ENCODE measurements at regions not wholly inside any gene's neighbourhood (a gene's known extent, or its start where the extent isn't known, plus 50 kb on each side); places are given as distances from the start of the nearest gene placed in this dataset.
"Not testable (repeated sequence)": the region's sequence is repeated elsewhere in the genome, so short reads cannot be mapped to it uniquely, and the experiment has no call there.

DNA sequence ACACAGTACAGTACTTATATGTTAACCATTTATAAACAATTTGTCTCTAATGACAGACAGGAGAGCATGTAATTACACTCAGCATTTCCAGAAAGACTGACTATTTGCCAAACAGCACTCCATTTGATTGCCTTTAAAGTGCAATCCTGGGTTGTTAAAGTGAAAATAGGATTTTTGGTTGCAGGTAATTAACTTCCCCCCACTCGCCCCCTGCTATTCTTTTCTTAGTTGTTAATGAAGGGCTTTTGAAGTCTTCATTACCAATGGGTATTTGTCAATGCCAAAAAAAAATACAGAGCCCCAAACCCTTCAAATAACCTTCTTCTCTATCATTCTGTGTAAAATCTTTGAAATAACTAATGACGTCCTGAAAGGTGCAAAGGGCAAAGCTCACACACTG lies 825.6 kb downstream of the STPG2 start:
- DNase-seq: no peak

DNA sequence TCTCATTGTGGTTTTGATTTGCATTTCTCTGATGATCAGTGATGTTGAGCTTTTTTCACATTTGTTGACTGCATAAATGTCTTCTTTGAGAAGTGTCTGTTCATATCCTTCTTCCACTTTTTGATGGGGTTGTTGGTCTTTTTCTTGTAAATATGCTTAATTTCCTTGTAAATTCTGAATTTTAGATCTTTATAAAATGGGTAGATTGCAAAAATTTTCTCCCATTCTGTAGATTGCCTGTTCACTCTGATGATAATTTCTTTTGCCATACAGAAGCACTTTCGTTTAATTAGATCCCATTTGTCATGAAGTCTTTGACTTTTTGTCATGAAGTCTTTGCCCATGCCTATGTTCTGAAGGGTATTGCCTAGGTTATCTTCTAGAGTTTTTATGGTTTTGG lies 817.5 kb downstream of the STPG2 start:
- not testable (repeated sequence) for DNase-seq

DNA sequence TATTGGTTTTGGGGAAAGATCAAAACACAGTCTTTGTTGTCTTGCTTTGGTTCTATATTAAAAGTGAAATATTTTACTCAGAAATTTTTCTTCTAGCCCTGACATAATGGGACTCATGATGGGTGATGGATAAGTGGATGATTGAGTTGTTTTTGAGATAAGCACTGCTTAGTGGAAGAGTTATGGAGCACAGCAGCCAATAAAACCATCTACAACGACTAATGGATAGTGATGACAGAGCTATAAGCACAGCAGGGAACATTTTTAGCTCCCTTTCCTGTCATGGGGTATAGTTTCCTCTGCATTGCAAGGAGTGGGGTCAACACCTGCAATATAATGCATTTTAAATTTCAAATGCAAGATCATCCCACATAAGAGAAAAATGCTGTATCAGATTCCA lies 812.4 kb downstream of the STPG2 start:
- DNase-seq: no peak

DNA sequence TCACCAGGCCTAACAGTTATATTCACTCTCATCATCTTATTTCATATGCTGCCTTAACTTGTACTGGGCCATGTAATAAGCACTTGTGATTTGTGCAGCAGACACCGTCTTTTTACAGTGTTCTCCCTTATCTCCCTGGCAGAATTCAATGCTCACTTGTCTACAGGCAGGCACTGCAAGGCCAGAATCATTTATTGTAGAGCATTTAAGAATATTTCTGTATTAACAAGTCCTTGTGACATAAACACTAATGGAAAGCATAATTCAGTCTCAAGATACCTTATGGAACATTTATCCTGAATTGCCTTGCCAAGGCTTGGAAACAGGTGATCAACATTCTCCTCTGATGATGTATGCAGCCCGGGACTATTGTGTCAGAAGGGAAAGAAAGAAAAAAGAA lies 808.9 kb downstream of the STPG2 start:
- no peak for DNase-seq

DNA sequence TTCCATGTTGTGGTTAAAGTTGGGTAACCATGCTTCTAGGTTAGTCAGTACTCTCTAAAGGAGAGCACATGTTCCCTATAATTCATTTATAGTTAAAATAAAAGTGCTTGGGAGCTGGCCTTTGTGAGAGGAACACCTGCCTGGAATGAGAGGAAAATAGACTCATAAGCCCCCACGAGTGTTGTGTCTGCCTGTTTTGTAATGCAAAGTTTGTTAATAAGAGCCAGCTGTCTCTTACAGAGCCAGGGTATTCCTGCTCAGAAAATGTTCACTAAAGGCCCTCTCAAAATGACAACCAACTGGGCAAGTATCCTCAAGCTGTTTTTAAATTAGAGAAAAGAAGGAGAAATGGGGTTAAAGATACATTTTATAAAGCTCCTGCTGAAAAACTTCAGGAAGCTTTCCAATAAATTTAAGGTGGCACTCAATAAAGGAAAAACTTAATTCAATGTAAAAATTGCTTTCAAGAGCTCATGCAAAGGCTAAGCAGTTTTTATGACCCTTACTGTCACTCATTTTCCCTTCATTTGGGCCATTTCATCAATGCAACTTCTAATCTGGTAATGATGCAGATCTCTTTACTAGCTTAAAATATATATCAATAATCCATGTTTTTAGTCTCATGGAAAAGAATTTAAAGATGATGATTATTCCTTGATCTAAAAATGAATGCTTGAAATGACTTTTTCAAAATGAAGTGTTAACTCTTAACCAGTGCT lies 793.6 kb downstream of the STPG2 start:
- no peak for DNase-seq

DNA sequence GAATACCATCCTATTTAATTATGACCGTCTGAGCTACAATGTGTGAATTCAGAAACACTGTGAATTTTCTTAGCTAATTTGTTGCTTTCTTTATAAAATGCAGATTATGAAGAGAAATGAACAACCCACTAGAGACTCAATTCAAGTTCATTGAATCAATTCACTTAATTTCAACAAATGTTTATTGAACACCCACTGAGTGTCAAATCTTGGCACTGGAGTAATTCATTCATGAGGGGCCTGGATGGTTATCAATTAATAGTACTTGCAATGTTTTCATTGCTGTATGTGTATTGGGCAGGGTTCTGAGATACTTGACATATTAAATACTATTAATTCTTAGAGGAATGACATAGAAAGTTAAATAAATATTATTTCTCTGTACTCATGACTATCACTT lies 789.4 kb downstream of the STPG2 start:
- no peak for DNase-seq

DNA sequence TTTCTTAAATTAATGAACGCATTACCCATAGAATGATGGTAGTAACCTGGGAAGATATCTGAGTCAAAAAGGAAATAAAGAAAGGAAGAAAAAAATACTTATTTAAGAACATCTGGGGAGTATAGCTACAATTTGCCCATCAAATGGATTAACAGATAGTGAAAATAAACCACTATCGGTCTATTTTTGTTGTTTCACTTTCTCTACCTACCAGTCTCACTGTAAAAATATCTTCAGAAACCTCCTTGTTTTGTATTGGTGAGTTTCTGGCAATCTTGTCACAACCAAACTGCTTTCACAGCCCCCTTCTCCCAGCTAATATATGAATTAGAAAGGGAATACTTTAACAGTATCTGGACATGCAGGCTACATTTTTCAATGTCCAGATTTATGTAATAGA lies 783.5 kb downstream of the STPG2 start:
- no peak for DNase-seq

DNA sequence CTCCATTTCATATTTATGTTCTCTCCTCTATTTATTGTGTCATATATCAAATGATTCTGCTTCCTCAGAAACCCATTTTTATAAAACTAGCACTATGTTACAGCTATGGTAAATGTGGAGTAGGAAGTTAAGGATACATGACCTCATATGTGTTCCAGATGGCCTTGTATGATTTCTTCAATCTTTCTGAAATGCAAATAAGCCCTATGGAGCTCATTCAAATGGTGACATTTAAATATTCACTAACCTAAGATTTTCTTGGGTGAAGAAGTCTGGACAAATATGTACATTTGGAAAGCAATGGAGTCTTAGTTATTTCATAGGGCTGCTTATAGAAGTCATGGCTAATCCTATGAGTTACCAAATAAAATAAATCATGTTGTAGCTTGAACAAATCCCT lies 782.5 kb downstream of the STPG2 start:
- no peak for DNase-seq

DNA sequence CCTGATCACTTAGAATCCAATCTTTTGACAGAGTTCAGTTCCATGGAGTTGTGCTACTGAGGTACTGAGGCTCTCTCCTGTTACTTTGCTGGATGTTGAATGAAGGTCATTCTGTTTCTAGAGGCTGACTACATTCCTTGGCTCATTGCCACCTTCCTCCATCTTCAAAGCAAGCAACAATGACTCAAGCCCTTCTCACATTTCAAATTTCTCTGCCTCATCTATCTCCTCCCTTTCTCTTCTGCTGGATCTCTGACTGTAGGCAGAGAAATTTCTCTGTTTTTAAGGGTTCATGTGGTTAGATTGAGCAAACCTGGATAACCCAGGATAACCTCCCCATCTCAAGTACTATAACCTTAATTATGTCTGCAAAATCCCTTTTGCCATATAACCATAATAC lies 775.4 kb downstream of the STPG2 start:
- DNase-seq: no peak

DNA sequence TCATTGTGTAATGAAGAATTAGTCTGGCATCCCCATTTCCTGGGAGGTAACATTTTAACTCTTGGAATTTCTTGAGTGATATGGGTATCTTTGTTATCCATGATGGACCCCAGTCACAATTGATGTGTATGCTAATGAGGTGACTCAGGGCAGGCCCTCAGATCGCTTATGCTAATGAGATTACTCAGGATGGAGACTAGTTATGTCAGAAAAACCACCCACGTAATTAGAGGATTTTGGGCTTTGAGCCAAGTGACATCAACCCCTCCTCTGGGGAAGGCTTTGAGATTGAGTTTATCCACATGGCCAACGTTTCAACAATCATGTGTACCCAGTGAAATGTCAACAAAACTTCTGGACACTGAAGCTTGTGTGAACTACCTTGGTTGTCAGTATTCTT lies 772.7 kb downstream of the STPG2 start:
- no peak for DNase-seq

DNA sequence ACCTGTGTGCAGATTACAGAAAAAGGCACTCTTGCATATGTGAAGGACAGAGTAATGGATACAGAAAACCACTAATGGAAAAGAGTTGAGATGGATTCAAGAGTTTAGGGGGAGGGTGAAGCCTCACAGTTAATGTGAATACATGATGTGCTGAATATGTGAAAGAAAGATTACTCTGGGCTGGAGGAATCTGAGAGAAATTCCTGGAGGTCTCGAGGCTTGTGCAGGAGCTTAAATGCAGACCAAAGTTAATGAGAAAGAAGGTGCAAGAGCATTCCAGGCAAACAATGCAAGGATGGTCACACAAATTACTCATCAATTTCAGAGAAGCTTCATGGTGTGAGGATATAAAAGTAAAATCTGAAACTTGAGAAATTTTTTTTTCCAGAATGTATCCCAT lies 768.8 kb downstream of the STPG2 start:
- DNase-seq: no peak

DNA sequence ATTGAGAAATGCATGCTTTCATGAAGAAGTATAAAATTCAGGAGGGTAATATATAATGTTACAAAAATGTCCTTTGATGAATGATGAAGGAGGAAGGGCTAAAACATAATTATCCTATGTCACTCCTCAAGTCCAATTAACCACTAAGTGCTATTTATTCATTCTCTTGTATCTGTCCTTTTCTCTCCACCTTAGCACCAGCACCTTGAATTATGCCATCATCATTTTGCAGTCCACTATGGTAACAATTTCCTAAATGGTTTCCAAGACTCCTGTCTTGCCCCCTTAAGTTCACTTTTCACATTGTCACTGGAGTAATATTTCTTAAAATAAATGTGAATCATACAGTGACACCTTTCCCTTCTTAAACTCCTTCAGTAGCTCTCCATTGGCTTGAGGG lies 756.3 kb downstream of the STPG2 start:
- no peak for DNase-seq

DNA sequence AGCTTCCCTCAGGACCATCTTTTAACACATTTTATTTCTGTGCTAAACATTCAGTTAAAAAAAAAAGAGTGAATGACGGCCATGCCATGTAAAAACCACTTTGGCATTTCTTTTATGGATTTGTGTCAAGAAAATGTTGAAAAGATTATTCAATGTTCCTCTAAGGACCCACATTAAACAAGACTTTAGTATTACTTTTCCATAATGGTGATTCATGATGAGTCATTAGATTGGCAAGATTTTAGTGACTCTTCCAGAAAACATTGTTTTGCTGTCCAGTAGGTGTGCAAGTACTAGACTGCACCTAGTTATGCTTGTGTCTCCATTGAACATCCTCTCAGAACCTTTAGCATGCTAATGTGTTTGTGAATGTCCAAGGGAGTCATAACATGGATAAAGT lies 748.6 kb downstream of the STPG2 start:
- DNase-seq: no peak

DNA sequence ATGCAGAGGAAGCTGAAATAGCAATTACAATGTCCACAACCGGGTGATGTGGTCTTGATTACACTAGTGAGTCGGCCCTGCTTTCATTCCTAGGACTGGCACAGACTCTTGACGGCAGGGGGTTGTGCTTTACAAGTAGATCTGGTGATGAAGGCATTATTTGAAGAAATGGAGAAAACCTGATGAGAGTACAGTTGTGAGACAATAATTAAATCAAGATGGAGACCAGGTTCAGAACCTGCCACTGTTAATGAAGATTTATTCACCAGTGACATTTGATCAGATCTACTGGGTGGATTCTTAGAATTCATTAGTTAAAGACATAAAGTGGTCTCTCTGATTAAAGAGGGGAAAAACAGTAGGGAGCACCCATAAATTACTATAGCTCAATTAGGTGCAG lies 747.2 kb downstream of the STPG2 start:
- DNase-seq: no peak

DNA sequence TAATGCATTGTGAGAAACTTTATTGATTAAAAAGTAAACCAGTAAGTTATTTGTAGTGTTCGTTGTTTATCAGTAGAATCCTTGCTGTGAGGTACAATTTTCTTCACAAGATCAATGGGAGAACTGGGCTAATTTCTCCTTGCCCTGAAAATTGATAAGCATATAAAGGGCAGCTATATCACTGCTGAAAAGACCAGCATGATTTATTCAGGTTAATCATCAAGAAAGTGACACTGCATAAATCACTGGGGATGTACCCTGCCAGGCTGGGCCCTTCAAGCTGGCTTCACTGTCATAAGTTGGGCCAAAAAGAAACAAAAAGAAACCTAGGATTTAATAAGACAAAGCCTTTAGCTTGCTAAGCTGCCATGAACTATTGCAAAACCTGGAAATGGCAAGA lies 746.7 kb downstream of the STPG2 start:
- no peak for DNase-seq

DNA sequence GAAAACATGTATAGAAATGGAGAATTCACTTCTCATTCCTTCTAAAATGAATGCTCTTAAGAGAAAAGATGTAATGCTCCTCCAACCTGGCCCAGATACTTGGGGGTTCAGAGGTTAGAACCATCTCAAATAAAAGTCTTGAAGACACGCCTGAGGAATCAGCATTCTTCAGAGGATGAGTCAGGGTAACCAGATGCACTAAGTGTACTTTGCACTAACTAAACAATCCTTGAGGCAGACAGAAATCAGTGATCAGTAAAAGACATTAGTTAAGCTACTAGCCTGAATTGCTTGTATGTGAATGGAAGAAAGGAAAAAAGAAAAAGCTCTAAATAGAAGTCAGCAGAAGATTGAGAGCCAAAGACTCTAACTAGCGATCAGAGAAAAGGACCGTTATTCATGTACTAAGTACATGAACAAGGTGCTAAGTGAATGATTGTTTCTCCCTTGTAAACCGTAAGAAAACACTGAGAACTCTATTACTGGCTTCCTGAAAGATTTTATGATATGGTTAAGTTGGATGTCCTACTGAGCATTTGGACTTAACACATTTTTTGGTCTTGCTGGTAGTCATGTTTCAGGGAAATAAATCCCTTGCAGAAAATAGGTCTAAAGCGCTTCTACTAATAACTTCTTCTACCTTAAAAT lies 738.3 kb downstream of the STPG2 start:
- no peak for DNase-seq

DNA sequence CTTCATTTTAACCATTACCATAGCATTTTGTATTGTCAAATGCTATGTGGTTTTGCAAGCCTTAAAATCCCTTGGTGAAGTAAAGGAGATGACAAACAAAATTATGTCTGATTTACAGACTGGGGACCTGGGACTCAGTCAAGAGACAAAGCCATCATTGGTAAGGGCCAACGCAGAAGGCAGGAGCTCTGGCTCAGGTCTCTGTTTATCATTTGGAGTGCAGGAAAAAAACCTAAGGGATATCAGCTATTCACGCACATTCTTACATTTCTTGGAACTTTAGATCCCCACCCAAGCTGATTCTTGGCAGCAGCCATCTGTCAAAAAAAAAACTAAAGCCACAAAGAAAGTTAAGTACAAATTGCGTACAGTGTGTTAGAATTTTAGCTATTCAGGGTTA lies 731.9 kb downstream of the STPG2 start:
- DNase-seq: no peak

DNA sequence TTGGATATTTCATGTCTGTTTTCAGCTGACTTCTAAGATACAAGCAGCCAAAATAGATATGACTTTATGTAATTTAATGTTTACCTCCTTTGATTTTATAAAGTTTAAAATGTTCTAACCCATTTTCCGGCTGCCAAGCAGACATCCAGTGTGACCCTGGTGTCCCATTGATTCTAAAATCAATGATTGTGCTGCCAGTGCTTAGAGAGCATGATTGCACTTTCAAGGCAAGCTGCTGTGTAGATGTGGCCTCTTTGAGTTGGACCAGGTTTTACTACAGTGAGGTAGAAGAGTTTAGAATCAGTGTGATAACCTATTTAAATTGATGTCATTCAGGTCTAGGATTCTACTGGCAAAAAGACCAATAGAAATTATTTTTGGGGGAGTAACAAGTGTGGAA lies 730.9 kb downstream of the STPG2 start:
- DNase-seq: no peak

DNA sequence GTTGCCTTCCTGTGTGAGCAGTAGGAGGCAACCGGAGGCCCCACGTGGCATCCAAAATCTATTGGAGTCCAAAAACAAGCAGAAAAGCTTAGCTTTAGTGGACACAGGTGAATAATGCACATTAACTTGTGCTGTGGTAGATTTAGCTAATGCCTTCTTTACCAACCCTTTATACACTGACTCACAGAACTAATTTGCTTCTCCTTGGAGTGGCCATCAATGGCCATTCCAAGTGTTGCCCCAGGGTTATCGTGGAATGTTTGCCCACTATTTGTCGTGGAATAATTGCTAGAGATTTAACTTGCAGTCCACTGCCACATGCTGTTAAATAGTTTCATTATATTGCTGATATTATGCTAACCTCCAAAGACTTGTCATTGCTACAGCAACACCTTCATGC lies 729.1 kb downstream of the STPG2 start:
- no peak for DNase-seq

DNA sequence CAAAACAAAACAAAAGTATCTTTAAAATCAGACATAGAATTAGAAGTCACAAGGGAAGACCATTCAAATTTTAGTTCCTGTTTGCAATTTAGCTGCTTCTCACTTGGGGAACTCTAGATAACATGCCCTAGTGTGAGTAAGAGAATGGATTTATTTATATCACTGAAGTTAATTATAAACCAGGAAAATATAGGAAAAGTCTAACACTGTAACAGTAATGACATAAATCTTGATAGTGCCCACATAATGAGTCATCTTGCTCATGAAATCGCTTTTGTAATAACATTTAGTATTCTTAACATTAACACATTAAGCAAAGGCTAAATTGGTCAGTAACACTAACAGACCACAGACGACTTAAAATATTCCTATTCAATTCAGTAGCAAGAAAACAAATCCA lies 710.7 kb downstream of the STPG2 start:
- DNase-seq: no peak

DNA sequence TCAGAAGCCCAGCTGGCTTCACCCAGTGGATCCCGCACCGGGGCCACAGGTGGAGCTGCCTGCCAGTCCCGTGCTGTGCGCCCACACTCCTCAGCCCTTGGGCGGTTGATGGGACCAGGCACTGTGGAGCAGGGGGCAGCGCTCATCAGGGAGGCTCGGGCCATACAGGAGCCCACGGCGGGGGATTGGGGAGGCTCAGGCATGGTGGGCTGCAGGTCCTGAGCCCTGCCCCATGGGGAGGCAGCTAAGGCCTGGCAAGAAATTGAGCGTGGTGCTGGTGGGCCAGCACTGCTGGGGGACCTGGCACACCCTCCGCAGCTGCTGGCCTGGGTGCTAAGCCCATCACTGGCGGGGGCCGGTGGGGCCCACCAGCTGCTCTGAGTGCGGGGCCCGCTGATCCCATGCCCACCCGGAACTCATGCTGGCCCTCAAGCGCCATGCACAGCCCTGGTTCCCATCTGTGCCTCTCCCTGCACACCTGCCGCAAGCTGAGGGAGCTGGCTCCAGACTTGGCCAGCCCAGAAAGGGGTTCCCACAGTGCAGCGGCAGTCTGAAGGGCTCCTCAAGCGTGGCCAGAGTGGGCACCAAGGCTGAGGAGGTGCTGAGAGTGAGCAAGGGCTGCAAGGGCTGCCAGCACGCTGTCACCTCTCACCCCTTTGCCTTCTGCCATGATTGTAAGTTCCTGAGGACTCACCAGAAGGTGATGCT lies 705.1 kb downstream of the STPG2 start:
- DNase-seq: not testable (repeated sequence)

DNA sequence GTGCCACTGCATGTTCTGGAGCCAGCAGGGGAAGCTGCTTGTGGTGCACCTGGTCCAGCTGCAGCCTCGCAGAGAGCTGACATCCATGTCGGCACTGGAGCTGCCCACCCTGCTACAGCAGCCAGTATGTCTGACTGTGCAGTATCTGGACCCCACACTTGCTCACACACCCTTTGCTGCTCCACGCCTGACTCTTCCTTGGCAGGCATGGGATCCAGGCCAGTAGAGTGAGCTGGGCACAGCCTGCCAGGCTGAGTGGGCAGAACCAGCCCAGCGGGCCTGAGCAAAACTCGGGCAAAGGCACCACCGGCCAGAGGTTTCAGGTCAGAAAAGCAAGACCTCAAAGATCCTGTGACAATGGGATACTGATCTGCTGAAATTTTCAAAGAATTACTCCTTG lies 690.1 kb downstream of the STPG2 start:
- DNase-seq: no peak

DNA sequence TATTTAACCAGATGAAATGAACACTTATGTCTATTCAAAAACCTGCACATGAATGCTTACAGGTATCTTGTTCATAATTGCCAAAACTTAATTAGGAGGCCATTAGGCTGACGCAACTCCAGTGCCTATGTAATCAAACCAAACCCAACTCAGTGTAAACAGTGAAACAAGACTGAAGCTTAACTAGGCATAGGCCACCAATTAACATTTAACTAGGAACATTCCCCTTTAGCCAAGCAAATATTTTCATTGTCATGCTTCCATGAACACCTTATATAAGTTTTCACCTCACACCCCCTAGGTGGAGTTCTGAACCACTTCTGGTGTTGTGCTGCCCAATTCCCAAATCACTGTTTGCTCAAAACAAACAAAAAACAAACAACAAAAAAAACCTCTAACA lies 686.0 kb downstream of the STPG2 start:
- no peak for DNase-seq
